ENCODE measurements at regions not wholly inside any gene's neighbourhood (a gene's known extent, or its start where the extent isn't known, plus 50 kb on each side); places are given as distances from the start of the nearest gene placed in this dataset.

DNA sequence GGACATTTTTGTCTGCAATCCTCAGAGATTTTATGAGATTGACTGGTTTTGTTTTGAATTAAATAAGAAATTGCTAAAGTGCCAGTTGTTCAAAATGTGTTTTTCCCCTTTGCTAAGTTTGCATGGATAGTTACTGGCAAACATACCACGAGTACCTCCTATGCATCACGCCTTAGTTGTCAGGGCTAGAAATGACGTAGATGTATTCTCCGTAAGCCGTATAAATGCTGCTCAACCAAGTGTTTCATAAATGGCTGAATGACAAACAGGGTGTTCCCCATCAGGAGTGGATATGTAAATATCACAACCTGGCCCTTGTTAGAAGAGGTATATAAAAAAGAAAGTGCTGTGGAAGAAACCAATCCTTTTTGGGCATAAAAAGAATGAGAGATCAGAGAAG lies 341.1 kb upstream of the ZFP64 start:
- no peak for TF ChIP-seq POLR2A (IDR thresholded peaks at IDR 0.05)
- TF ChIP-seq, protein P1, sequence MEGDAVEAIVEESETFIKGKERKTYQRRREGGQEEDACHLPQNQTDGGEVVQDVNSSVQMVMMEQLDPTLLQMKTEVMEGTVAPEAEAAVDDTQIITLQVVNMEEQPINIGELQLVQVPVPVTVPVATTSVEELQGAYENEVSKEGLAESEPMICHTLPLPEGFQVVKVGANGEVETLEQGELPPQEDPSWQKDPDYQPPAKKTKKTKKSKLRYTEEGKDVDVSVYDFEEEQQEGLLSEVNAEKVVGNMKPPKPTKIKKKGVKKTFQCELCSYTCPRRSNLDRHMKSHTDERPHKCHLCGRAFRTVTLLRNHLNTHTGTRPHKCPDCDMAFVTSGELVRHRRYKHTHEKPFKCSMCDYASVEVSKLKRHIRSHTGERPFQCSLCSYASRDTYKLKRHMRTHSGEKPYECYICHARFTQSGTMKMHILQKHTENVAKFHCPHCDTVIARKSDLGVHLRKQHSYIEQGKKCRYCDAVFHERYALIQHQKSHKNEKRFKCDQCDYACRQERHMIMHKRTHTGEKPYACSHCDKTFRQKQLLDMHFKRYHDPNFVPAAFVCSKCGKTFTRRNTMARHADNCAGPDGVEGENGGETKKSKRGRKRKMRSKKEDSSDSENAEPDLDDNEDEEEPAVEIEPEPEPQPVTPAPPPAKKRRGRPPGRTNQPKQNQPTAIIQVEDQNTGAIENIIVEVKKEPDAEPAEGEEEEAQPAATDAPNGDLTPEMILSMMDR (IDR thresholded peaks at IDR 0.05) = no peak
- Histone ChIP-seq H3K36me3 (no peaks in the 10 kb centered on the region), H3K4me3 (no peak overlapping the region), H3K27me3 (no peaks in the 10 kb centered on the region), H3K4me1 (no peaks in the 10 kb centered on the region), H3K9me3 (no peaks in the 10 kb centered on the region), H3K27ac (no peak overlapping the region)
- no peak for DNase-seq

DNA sequence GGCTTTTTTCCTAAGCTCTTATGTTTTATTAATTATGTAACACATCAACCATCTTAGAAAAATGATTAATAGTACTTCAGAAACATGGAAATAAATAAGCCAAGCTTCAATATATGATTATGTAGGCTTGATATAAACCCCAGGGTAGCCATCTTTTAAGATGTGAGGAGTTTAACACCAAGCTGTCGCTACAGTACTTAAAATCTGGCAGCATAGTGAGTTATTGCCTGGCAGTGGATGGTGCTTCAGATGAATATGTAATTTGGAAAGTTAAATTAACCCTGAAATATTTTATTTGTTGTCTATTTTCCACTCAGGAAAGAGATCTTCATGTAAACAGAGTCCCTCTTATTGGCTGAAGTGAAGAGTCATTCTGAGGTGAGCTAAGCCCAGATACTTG lies 339.0 kb upstream of the ZFP64 start:
- Histone ChIP-seq H3K9me3 (no peaks in the 10 kb centered on the region), H3K27ac (no peak overlapping the region), H3K27me3 (no peaks in the 10 kb centered on the region), H3K4me1 (no peaks in the 10 kb centered on the region), H3K4me3 (no peak overlapping the region), H3K36me3 (no peaks in the 10 kb centered on the region)
- DNase-seq = no peak
- no peak for TF ChIP-seq POLR2A (IDR thresholded peaks at IDR 0.05)
- TF ChIP-seq, protein P1 (IDR thresholded peaks at IDR 0.05) = no peak

DNA sequence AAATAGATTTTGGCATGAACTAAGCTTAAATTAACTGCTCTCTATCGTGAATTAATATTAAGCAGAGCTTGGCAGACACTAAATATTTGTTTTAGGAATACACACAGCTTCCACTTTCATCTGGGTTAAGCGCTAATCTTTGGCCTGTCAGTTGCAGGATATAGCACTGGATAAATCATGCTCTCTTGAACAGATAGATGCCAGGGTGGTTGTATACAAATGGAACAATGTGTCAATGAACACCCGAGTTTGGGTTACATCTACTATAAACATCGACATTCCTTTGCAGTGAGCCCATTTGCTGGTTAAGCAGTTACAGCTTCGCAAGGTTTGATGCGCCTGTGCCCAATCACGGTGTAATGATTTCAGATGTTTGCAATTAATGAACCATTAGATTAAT lies 338.2 kb upstream of the ZFP64 start:
- no peaks in the 10 kb centered on the region for H3K9me3 ChIP-seq
- TF ChIP-seq, protein P1 (IDR thresholded peaks at IDR 0.05) = no peak
- TF ChIP-seq POLR2A (IDR thresholded peaks at IDR 0.05) = no peak
- H3K4me3 ChIP-seq = no peak overlapping the region
- H3K36me3 ChIP-seq = no peaks in the 10 kb centered on the region
- no peaks in the 10 kb centered on the region for H3K4me1 ChIP-seq
- no peak for DNase-seq
- H3K27me3 ChIP-seq = no peaks in the 10 kb centered on the region
- no peak overlapping the region for H3K27ac ChIP-seq

DNA sequence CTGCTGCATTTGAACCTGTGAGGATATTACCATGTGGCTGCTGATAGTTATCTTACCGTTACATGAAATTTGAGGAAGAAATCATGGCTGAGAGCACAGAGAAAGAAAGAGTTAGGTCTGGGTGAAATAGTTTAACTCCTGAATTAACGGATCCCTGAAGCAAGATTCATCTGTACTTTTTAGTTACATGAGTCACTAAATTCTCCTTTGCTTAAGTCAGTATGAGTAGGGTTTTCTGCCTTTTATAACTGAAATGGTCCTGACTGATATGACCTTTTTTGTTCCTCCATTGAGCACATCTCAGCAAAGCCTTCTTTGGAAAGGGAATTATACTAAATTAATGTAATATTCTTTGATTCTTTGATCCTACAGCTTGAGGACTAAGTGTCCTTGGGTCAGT lies 333.3 kb upstream of the ZFP64 start:
- no peak for DNase-seq
- TF ChIP-seq, protein P1 (IDR thresholded peaks at IDR 0.05) = no peak
- TF ChIP-seq POLR2A (IDR thresholded peaks at IDR 0.05) = no peak
- H3K9me3 ChIP-seq = no peaks in the 10 kb centered on the region
- no peaks in the 10 kb centered on the region for H3K36me3 ChIP-seq
- no peak overlapping the region for H3K27ac ChIP-seq
- H3K4me3 ChIP-seq = no peak overlapping the region
- H3K4me1 ChIP-seq = no peaks in the 10 kb centered on the region
- no peaks in the 10 kb centered on the region for H3K27me3 ChIP-seq

DNA sequence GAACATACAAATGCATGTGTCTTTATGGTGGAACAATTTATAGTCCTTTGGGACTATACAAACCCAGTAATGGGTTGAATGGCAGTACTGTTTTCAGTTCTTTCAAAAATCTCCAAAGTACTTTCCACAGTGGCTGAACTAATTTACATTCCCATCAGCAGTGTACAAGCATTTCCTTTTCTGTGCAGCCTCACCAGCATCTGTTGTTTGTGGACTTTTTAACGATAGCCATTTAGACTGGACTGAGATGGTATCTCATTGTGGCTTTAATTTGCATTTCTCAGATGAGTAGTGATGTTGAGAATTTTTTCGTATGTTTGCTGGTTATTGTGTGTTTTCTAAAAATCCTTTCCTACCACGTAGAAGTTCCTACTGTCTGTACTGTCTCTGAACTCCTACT lies 327.2 kb upstream of the ZFP64 start:
- no peak overlapping the region for H3K4me3 ChIP-seq
- no peaks in the 10 kb centered on the region for H3K36me3 ChIP-seq
- H3K4me1 ChIP-seq = no peaks in the 10 kb centered on the region
- H3K27me3 ChIP-seq = no peaks in the 10 kb centered on the region
- no peak for DNase-seq
- TF ChIP-seq, protein P1 (IDR thresholded peaks at IDR 0.05) = no peak
- TF ChIP-seq POLR2A (IDR thresholded peaks at IDR 0.05) = no peak
- H3K27ac ChIP-seq = no peak overlapping the region
- H3K9me3 ChIP-seq = no peaks in the 10 kb centered on the region

DNA sequence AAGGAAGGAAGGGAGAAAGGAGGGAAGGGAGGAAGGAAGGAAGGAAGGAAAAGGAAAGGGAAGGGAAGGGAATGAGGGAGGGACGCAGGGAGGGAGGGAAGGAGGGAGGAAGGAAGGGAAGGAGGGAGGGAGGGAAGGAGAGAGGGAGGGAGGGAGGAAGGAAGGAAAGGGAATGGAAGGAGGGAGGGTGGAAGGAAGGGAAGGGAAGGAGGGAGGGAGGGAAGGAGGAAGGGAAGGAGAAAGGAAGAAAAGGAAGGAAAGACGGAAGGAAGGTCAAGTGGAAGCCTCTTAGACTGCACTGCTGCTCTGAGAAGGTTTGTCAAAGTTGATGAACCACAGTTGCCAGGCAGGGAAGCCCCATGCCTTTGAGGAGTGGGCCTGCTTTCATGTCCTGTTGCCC lies 324.3 kb upstream of the ZFP64 start:
- Histone ChIP-seq H3K27ac (no peak overlapping the region), H3K36me3 (no peaks in the 10 kb centered on the region), H3K4me3 (no peak overlapping the region), H3K4me1 (no peaks in the 10 kb centered on the region), H3K27me3 (no peaks in the 10 kb centered on the region), H3K9me3 (no peaks in the 10 kb centered on the region)
- no peak for TF ChIP-seq POLR2A (IDR thresholded peaks at IDR 0.05)
- TF ChIP-seq, protein P1 (IDR thresholded peaks at IDR 0.05) = no peak
- no peak for DNase-seq

Measured in Peyer's patch (tissue), 4 donors.